ENCODE measurements at regions not wholly inside any gene's neighbourhood (a gene's known extent, or its start where the extent isn't known, plus 50 kb on each side); places are given as distances from the start of the nearest gene placed in this dataset.
"Not testable (repeated sequence)": the region's sequence is repeated elsewhere in the genome, so short reads cannot be mapped to it uniquely, and the experiment has no call there.

- not testable (repeated sequence) for TF ChIP-seq CTCF (CRISPR knock-in tag; IDR thresholded peaks at IDR 0.05); SIN3A (IDR thresholded peaks at IDR 0.05; ENCODE audit: borderline replicate concordance, low read depth, low read length); IRF2 (CRISPR knock-in tag; IDR thresholded peaks at IDR 0.05); SNAPC5 (CRISPR knock-in tag; IDR thresholded peaks at IDR 0.05; ENCODE audit: borderline replicate concordance)
Measured at GRCh38 chr6:57747716-57748115, 430.3 kb downstream of the PRIM2 start.

Measured in HepG2 (cell line).